ENCODE measurements at regions not wholly inside any gene's neighbourhood (a gene's known extent, or its start where the extent isn't known, plus 50 kb on each side); places are given as distances from the start of the nearest gene placed in this dataset.

- Histone ChIP-seq H3K4me1 (ENCODE audit: control insufficient read depth in 1 of 2, insufficient read depth in 1 of 2, low read depth in 1 of 2, low read length in 1 of 2) (peaks cover 6 to 10% of the 10 kb centered on the region in 2 experiments), H3K9me3 (no peaks in the 10 kb centered on the region), H3K27me3 (peaks cover 9% of the 10 kb centered on the region), H3K36me3 (no peaks in the 10 kb centered on the region), H3K4me3 (ENCODE audit: low read depth in 1 of 2, low read length in 1 of 2) (no peak overlapping the region), H3K27ac (no peak overlapping the region)
- TF ChIP-seq CTCF (IDR thresholded peaks at IDR 0.05), result no peak
Measured at GRCh38 chr1:221840511-221841243, 98.8 kb upstream of the DUSP10 start.

DNA sequence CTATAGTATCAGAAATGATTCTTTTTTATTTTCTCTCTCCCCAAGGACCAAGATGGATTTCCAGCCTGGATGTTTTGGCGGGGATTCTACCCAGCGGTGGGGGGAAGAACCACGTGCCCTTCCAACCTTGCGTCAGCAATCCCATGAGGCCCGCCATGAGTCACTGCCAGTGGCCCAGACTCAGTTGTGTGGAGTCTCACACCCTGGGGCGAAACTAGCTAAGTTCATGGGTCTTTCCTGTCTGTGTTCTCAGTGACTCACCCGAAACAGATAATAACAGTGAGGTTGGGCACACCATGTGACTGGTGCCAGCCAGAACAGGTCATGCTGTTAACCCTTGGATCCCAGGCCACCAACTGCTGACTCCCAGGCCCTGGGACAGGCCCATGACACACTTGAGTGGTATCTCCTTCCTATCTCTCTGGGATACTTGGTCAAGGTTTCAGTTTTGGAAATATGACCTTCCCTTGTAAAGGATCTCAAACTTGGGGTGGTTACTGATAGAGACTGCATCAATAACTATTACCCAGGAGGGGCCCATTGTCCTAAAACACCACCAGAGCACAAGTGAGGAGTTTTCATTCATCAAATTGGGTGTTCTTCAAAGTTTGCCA is 98.0 kb upstream of the DUSP10 start:
- Histone ChIP-seq H3K36me3 (no peaks in the 10 kb centered on the region), H3K9me3 (no peaks in the 10 kb centered on the region), H3K27ac (no peak overlapping the region), H3K4me3 (ENCODE audit: low read depth in 1 of 2, low read length in 1 of 2) (no peak overlapping the region), H3K4me1 (ENCODE audit: control insufficient read depth in 1 of 2, insufficient read depth in 1 of 2, low read depth in 1 of 2, low read length in 1 of 2) (peaks cover 6 to 10% of the 10 kb centered on the region in 2 experiments), H3K27me3 (peaks cover 9% of the 10 kb centered on the region)
- TF ChIP-seq CTCF (IDR thresholded peaks at IDR 0.05), result no peak

DNA sequence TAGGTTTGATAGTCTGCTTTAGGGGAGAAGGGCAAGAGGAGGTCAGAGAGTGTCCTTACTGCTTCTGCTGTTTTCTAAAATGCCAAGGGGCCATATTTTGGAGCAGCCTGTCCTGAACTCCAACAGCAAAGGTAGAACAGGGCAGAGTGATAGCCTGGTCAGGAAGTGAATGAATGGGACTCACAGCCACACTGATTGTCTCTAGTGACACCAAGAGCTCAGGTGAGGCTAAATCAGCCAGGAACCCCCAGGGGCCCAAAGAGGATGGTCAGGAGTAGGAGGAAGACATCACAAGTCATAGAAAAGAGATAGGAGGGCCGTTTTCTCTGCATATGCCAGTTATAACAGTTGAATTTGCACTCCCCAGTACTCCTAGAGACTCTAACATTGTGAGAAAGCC is 97.4 kb upstream of the DUSP10 start:
- H3K4me1 ChIP-seq (ENCODE audit: control insufficient read depth in 1 of 2, insufficient read depth in 1 of 2, low read depth in 1 of 2, low read length in 1 of 2), result peaks cover 6 to 10% of the 10 kb centered on the region in 2 experiments
- H3K4me3 ChIP-seq (ENCODE audit: low read depth in 1 of 2, low read length in 1 of 2), result no peak overlapping the region
- peaks cover 9% of the 10 kb centered on the region for H3K27me3 ChIP-seq
- H3K36me3 ChIP-seq, result no peaks in the 10 kb centered on the region
- no peak for TF ChIP-seq CTCF (IDR thresholded peaks at IDR 0.05)
- no peaks in the 10 kb centered on the region for H3K9me3 ChIP-seq
- H3K27ac ChIP-seq, result no peak overlapping the region

DNA sequence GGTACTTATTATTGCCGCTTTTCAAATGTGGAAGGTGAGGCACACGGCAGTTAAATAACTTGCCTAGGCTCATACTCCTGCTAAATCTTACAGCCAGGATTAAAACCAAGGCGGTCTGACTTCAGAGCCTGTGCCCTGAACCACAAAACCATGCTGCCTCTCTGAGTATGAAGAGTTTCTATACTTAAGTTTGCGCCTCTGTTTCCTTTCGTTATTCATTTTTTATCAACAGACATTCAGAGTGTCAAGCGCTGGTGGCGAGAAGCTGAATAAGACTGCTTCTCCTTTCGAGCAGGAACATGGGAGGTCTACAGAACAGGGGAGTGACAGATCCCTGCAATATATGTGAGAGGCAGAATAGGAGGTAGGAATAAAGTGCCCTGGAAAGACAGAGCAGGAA is 96.0 kb upstream of the DUSP10 start:
- no peak overlapping the region for H3K4me3 ChIP-seq (ENCODE audit: low read depth in 1 of 2, low read length in 1 of 2)

More for the DNA sequence above, 96.0 kb upstream of the DUSP10 start:
- no peak for TF ChIP-seq CTCF (IDR thresholded peaks at IDR 0.05)
- H3K27ac ChIP-seq, result no peak overlapping the region
- H3K36me3 ChIP-seq, result no peaks in the 10 kb centered on the region
- H3K4me1 ChIP-seq (ENCODE audit: control insufficient read depth in 1 of 2, insufficient read depth in 1 of 2, low read depth in 1 of 2, low read length in 1 of 2), result peaks cover 6 to 10% of the 10 kb centered on the region in 2 experiments
- H3K9me3 ChIP-seq, result no peaks in the 10 kb centered on the region
- H3K27me3 ChIP-seq, result peaks cover 9% of the 10 kb centered on the region

Measured in neutrophil (primary cell).